ENCODE measurements at regions not wholly inside any gene's neighbourhood (a gene's known extent, or its start where the extent isn't known, plus 50 kb on each side); places are given as distances from the start of the nearest gene placed in this dataset.
"Not testable (repeated sequence)": the region's sequence is repeated elsewhere in the genome, so short reads cannot be mapped to it uniquely, and the experiment has no call there.

DNA sequence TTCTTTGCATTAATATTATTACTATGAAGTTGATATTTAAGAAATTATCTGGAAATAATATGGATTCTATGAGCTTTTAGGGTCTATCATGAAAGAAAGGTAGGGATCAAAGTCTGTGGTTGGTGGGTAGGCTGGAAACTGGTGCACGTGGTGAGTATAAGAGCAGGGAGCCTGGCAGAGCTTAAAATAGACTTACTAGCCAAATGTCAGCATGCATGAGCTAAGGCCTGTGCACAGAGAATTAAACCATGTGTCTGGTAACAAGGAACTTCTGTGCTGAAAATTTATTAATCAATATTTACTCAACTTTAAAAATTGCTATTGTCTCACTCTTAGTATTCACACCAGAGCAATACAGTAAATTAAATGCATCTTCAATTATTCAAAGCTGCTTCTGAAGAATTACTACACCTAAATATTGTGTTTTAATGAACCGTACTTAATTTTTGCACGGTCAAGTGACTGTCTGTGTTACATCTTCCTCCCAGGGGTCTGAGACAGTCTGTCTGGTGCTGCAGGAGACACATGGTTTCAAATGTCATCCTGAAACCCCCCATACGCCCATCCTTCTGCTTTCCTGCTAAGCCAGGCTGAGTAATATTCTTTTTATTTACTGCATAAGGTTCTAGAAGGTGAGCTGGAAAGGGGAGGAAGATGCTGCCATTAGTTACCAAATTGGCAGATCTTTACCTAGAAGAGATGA lies 161.0 kb upstream of the NLRP1 start:
- H3K27ac Mint-ChIP-seq = no peak overlapping the region
- H3K9me3 Mint-ChIP-seq = no peaks in the 10 kb centered on the region
- H3K27me3 Mint-ChIP-seq = peaks cover 23% of the 10 kb centered on the region
- no peaks in the 10 kb centered on the region for H3K36me3 Mint-ChIP-seq (ENCODE audit: low read depth)
- DNase-seq = no peak
- no peaks in the 10 kb centered on the region for H3K4me1 Mint-ChIP-seq (ENCODE audit: low read depth)
- no peak overlapping the region for H3K4me3 Mint-ChIP-seq

DNA sequence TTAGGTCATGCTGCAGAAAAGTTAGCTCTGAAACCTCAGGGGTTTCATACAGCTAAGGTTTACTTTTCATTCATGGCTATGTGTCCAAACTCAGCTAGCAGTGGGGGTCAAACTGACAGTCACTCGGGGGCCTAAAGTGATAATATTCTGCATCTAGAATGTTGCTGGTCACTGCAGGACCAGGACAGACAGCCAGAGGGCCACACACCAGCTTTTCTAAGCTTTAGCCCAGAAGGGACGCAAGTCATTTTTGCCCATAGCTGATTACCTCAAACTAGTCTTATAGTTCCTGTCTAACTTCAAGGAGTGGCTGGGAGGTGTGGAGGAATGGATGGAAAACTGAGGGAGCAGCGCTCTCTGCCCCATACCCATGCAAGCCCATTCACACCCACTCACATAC lies 163.0 kb upstream of the NLRP1 start:
- H3K4me3 Mint-ChIP-seq = no peak overlapping the region
- H3K36me3 Mint-ChIP-seq (ENCODE audit: low read depth) = no peaks in the 10 kb centered on the region
- peaks cover 21% of the 10 kb centered on the region for H3K27me3 Mint-ChIP-seq
- H3K27ac Mint-ChIP-seq = no peak overlapping the region
- no peaks in the 10 kb centered on the region for H3K4me1 Mint-ChIP-seq (ENCODE audit: low read depth)
- H3K9me3 Mint-ChIP-seq = no peaks in the 10 kb centered on the region
- DNase-seq = no peak

DNA sequence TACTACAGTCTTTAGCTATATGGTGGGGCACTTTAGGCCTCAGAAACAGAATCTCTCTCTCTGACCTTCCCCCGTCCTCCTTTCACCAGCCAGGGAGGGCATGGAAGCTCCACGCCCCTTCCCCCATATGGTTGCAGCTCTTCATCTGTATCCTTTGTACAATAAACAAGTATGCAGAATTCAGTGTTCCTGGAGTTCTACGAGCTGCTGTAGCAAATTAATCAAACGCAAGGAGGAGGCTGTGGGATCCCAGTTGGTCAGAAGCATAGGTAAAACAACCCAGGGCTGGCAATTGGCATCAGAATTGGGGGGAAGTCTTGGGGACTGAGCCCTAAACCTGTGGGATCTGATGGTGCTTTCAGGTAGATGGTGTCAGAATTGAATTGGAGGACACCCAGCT lies 163.7 kb upstream of the NLRP1 start:
- H3K27me3 Mint-ChIP-seq = peaks cover 21% of the 10 kb centered on the region
- H3K4me3 Mint-ChIP-seq = no peak overlapping the region
- H3K36me3 Mint-ChIP-seq (ENCODE audit: low read depth) = no peaks in the 10 kb centered on the region
- no peaks in the 10 kb centered on the region for H3K4me1 Mint-ChIP-seq (ENCODE audit: low read depth)
- no peaks in the 10 kb centered on the region for H3K9me3 Mint-ChIP-seq
- DNase-seq = no peak
- no peak overlapping the region for H3K27ac Mint-ChIP-seq

DNA sequence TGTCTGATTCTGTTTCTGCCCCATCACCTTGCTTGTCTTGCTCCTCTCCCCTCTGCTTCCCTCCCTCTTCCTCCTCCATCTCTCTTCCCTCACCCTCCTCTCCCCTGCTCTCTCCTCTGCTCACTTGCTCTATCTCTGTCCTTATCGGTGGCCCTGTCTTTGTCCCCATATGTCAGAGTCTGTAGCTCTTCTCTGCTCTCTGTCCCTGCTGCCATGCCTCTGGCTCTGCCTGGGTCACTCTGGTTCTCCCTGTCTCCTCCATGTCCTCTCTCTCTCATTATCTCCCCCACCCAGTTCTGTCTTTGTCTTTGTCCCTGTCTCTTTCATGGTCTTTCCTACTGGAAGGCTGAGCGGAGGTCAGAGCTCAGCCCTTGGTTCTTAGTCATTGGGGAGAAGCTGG lies 169.1 kb upstream of the NLRP1 start:
- Mint-ChIP-seq H3K4me1 (ENCODE audit: low read depth) (no peaks in the 10 kb centered on the region), H3K27ac (no peak overlapping the region), H3K4me3 (no peak overlapping the region), H3K27me3 (peaks cover 43% of the 10 kb centered on the region), H3K36me3 (ENCODE audit: low read depth) (no peaks in the 10 kb centered on the region), H3K9me3 (no peaks in the 10 kb centered on the region)
- DNase-seq = no peak

DNA sequence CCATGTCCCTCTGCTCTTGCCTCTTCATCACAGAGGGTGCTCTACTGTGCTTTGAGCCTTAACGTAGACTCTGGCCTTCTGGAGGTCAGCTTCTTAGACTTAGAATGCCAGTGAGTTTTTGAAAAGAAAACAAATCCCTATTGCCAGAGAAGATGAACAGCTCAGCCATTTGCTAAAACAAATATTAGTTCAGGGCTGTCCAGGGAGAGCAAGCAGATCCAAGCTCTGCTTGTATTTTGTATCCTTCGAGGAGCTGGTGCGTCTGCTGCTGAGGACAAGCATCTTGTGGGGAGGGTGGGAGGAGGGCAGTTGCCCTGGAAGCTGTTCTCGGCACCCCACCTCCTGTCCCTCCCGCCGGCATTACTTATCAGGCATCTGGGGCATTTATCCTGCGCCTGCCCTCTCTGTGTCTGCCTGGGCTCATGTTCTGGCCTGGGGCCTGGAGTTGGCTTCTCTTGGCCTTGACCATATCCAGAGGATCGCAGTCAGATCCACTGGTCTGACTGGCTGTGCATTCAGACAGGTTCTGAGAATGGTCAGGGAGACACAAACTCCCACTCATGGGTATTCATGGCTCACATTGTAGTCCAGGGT lies 173.1 kb upstream of the NLRP1 start:
- DNase-seq = no peak
- Mint-ChIP-seq H3K27me3 (peaks cover 54% of the 10 kb centered on the region), H3K4me1 (ENCODE audit: low read depth) (peaks cover 3% of the 10 kb centered on the region), H3K4me3 (no peak overlapping the region), H3K27ac (no peak overlapping the region), H3K36me3 (ENCODE audit: low read depth) (no peaks in the 10 kb centered on the region), H3K9me3 (no peaks in the 10 kb centered on the region)

DNA sequence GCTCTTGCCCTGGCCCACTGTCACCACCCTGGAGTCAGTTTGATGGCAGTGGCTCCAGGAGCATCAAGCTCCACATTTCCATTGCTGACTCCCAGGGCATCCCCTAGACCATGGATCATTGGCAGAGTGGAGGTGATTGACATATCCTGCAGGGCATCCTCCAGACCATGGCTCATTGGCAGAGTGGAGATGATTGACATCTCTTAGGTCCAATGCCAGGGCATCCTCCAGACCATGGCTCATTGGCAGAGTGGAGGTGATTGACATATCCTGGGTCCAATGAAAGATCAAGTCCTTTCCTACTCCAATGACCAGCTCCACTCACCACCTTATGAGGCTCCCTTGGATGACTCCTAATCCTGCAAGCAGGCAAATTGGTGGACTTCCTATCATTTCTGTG lies 174.3 kb upstream of the NLRP1 start:
- Mint-ChIP-seq H3K4me1 (ENCODE audit: low read depth) (peaks cover 3% of the 10 kb centered on the region), H3K4me3 (no peak overlapping the region), H3K27ac (no peak overlapping the region), H3K9me3 (no peaks in the 10 kb centered on the region), H3K36me3 (ENCODE audit: low read depth) (no peaks in the 10 kb centered on the region), H3K27me3 (peaks cover 63% of the 10 kb centered on the region)
- no peak for DNase-seq

DNA sequence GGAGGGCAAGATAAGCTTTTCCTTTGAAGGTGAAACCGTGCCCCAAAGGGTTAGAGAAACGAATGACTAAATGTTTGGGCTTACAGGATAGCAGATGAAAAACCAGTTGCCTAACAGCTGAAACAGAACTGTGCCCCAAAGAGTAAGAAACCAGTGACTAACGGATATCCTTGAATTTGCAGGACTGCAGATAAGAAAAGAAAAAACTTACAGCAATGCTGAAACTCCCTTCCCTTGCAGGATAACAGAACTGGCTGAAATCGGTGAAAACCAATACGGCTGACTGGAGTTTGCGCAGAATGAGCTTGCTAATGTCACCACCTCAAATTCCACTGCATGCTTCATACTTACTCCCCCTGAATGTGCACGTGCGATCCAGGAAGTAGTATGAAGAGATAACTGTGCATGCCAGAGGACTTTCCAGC lies 175.2 kb upstream of the NLRP1 start:
- H3K4me3 Mint-ChIP-seq = no peak overlapping the region
- H3K9me3 Mint-ChIP-seq = no peaks in the 10 kb centered on the region
- no peaks in the 10 kb centered on the region for H3K36me3 Mint-ChIP-seq (ENCODE audit: low read depth)
- no peak overlapping the region for H3K27ac Mint-ChIP-seq
- DNase-seq = no peak
- peaks cover 68% of the 10 kb centered on the region for H3K27me3 Mint-ChIP-seq
- H3K4me1 Mint-ChIP-seq (ENCODE audit: low read depth) = peaks cover 3% of the 10 kb centered on the region

DNA sequence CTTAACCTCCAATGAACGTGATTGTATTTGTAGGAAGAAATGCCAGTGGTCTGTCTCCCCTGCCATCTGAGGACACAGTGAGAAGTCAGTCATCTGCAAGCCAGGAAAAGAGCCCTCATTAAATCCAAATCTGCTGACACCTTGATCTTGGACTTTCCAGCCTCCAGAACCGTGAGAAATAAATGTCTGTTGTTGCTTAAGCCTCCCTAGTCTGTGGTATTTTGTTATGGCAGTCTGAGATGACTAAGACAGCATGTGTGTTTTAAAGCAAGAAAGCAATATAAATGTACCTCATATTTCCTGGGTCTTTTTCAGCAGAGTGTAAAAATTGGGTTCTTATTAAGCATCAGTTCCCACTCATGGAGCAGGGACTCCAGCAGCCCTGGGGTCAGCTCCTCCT lies 177.9 kb upstream of the NLRP1 start:
- DNase-seq = no peak
- H3K27ac Mint-ChIP-seq = no peak overlapping the region
- H3K36me3 Mint-ChIP-seq (ENCODE audit: low read depth) = no peaks in the 10 kb centered on the region
- H3K9me3 Mint-ChIP-seq = no peaks in the 10 kb centered on the region
- peaks cover 3% of the 10 kb centered on the region for H3K4me1 Mint-ChIP-seq (ENCODE audit: low read depth)
- no peak overlapping the region for H3K4me3 Mint-ChIP-seq
- peaks cover 62% of the 10 kb centered on the region for H3K27me3 Mint-ChIP-seq

DNA sequence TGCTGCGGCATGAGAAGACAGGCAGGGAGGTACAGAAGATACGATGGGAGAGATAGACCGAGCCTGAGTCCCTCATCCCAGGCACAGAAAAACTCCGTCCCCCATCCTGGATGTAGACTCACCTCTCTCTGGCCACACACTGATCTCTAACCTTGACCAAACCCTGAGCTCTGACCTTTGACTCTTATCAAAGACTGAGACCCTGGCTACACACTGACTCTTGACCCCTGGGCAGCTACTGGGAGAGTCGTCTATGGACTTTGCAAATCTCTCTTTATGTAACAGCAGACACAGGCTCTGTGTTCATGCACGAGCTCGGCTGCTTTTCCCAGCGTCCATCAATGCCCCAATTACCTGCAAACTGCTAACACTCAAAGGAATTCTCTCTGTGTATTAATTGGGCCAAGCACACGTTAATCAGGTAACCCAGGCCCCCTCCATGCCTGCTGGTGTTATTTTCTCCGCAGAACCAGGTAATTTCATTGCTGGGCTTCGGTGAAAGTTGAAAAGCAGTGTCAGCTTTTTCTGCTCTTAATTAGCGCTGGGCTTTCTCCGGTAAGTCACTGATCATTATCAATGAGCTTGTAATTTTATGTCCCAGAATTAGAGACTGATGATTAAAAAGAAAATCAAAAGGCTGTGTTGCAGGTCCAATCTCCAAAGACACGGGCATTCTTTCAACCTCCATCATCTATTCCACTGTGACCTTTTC lies 179.4 kb upstream of the NLRP1 start:
- no peaks in the 10 kb centered on the region for H3K9me3 Mint-ChIP-seq
- peaks cover 3% of the 10 kb centered on the region for H3K4me1 Mint-ChIP-seq (ENCODE audit: low read depth)
- peaks cover 58% of the 10 kb centered on the region for H3K27me3 Mint-ChIP-seq

DNA sequence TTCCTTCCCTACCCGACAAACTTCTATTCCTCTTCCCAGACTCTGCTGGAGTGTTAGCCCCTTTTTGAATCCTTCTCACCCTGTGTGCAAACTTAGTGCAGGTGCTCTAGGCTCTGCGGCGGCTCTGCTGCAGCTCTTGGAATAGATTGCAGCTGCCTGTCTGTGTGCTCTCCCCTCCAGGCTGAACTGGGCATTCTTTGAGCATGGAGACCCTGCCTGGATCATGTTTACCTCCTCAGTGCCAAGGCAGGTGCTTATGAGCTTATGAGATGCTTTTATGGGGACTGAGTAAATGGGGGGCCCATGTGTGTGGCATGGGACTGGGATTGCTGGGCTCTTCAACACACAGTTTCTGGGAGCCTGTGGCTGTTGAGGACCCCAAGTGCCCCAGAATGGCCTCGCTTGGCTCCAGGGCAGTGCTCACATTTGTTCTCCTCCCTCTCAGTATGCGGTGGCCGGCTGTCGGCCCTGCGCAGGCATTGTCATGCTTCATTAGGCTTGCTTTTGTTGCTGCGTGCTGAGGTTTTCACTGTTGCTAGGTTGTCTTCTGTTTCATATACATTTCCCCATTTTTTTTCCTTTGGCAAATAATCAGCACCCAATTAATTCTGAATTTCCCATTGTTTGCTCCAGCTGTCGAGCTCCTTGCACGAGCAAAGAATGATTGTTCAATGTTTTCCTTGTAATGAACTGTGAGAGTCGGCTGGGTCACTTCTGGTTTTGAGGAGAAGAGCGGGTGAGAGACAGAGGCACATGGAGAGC lies 185.5 kb upstream of the NLRP1 start:
- Mint-ChIP-seq H3K27ac (no peak overlapping the region), H3K4me3 (no peak overlapping the region), H3K36me3 (ENCODE audit: low read depth) (no peaks in the 10 kb centered on the region), H3K27me3 (peaks cover 32% of the 10 kb centered on the region), H3K4me1 (ENCODE audit: low read depth) (no peaks in the 10 kb centered on the region), H3K9me3 (no peaks in the 10 kb centered on the region)
- DNase-seq = no peak

More for the DNA sequence above, 179.4 kb upstream of the NLRP1 start:
- Mint-ChIP-seq H3K36me3 (ENCODE audit: low read depth) (no peaks in the 10 kb centered on the region), H3K4me3 (no peak overlapping the region), H3K27ac (no peak overlapping the region)
- no peak for DNase-seq

DNA sequence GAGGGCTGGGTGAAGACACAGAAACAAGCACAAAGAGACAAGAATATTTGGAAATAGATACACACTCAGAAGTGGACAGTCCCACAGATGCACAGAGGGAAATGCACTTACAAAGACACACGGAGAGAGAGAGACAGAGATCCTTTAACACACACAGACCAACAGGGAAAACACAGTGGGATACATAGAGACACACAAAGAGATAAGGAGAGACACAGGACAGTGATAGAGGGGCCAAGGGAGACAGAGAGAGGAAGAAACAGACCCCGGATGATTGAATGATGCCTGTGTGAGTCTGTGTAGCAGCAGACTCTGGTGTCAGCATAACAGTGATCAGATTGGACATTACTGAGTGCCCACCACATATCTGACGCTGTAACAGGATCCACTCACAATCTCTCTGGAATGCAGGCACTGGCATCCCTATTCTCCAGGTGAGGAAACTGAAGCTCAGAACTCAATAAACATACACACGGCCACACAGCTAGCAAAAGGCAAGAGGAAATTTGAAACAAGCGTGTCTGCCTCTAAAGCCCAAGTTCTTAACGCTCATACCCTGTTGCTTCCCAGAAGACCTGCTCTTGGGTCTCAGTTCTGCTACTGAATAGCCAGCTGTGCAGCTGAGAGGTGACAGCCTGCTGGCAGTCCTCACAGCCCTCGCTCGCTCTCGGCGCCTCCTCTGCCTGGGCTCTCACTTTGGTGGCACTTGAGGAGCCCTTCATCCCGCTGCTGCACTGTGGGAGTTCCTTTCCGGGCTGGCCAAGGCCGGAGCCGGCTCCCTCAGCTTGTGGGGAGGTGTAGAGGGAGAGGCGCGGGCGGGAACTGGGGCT lies 186.3 kb upstream of the NLRP1 start:
- no peaks in the 10 kb centered on the region for H3K36me3 Mint-ChIP-seq (ENCODE audit: low read depth)
- no peaks in the 10 kb centered on the region for H3K4me1 Mint-ChIP-seq (ENCODE audit: low read depth)
- peaks cover 37% of the 10 kb centered on the region for H3K27me3 Mint-ChIP-seq
- H3K4me3 Mint-ChIP-seq = no peak overlapping the region
- no peak overlapping the region for H3K27ac Mint-ChIP-seq
- no peaks in the 10 kb centered on the region for H3K9me3 Mint-ChIP-seq
- no peak for DNase-seq

DNA sequence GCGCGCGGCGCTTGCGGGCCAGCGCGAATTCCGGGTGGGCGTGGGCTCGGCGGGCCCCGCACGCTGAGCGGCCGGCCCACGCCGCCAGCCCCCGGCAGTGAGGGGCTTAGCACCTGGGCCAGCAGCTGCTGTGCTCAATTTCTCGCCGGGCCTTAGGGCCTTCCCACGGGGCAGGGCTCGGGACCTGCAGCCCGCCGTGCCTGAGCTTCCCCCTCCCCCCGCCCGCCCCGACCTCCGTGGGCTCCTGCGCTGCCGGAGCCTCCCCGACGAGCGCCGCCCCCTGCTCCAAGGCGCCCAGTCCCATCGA lies 186.9 kb upstream of the NLRP1 start:
- not testable (repeated sequence) for H3K9me3 Mint-ChIP-seq; H3K4me1 Mint-ChIP-seq (ENCODE audit: low read depth); DNase-seq; H3K36me3 Mint-ChIP-seq (ENCODE audit: low read depth); H3K27ac Mint-ChIP-seq; H3K4me3 Mint-ChIP-seq
- peaks cover 36% of the 10 kb centered on the region for H3K27me3 Mint-ChIP-seq

DNA sequence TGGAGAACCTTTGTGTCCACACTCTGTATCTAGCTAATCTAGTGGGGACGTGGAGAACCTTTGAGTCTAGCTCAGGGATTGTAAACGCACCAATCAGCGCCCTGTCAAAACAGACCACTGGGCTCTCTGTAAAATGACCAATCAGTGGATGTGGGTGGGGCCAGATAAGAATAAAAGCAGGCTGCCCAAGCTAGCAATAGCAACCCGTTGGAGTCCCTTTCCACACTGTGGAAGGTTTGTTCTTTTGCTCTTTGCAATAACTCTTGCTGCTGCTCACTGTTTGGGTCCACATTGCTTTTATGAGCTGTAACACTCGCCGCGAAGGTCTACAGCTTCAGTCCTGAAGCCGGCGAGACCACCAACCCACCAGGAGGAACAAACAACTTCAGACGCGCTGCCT lies 187.7 kb upstream of the NLRP1 start:
- H3K4me3 Mint-ChIP-seq; DNase-seq; H3K4me1 Mint-ChIP-seq (ENCODE audit: low read depth); H3K9me3 Mint-ChIP-seq; H3K27ac Mint-ChIP-seq; H3K36me3 Mint-ChIP-seq (ENCODE audit: low read depth): not testable (repeated sequence)
- H3K27me3 Mint-ChIP-seq = peaks cover 31% of the 10 kb centered on the region

DNA sequence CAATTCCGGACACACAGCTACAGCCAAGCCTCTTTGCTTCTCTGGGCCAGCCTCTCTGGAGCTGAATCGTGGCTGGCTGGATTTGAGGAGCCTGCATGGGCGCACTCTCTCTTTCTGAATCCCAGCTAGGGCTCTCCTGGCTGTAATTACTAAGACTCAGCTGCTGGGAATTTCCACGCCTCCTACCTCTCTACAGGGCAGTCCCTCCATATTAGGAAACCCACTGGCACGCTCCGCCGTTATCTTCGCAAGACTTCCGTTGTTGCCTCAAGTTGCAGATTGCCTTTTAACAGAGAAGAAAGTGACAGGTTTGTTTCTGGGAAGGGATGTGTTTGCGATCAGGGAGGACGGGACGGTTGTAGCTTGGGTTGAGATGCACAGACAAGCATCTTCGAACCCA lies 188.4 kb upstream of the NLRP1 start:
- Mint-ChIP-seq H3K9me3 (no peaks in the 10 kb centered on the region), H3K27me3 (peaks cover 36% of the 10 kb centered on the region), H3K27ac (no peak overlapping the region), H3K36me3 (ENCODE audit: low read depth) (no peaks in the 10 kb centered on the region), H3K4me3 (no peak overlapping the region), H3K4me1 (ENCODE audit: low read depth) (peaks cover 5% of the 10 kb centered on the region)
- no peak for DNase-seq

Data from activated T-cell treated with anti-CD3 and anti-CD28 coated beads, Interleukin-2, amount 50 U/mL, for 24 hours (primary cell).